ENCODE measurements at regions not wholly inside any gene's neighbourhood (a gene's known extent, or its start where the extent isn't known, plus 50 kb on each side); places are given as distances from the start of the nearest gene placed in this dataset.
A peak's percentile ranks its signal among the peaks of the same experiment; 100 is the strongest.

DNA sequence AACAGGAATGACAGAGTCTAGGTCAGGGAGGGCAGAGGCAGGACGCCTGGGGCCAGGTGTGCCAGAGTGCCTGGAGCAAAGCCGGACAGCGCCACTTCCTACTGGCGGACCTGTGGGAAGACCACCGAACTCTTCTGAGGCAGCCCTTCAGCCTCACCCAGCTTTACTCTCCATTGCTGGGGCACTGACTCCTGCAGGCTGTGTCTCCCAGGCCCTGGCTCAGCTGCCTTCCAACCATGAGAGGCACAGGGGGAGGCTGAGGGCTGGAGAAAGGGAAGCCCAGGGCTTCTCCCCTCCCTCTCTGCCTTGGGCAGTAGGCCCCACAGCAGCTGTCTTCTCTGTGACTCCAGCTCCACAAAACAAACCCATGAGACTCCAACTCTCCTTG is 139.6 kb upstream of the UNC5B start:
- no peak for DNase-seq

DNA sequence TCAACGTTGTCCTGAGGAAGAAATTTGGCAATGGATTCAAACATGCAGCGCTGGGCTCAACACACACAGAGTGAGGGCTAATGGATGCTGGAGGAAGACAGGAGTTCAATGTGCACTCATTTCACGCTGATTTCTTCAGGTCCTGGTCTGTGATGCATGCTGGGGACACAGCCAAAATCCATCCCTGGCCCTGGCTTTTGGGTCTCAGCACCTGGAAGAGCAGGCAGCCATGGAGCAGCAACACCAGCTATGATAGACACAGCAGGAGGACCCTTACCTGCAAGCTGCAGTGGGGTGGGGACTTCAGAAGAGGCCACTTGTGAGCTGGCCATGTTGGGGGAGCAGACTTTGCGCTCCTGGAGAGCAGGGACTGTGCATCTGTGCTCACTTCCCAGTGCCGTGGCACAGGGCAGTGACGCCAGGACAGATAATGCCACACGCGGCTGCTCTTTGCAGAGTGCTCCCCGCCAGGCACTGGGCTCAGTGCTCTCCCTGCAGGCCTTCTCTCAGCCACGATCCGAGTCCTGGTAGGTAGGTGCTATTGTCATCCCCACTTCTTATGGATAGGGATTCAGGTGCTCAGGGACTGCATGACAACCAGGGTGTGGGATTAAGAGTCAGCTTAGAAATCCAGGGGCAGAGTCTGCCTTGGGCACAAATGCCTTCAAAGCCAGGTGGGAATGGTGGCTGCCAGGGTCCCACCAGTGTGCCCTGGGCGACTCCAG is 138.8 kb upstream of the UNC5B start:
- DNase-seq: peak; percentile 16

- DNase-seq: peak; percentile 4
These were observed 138.1 kb upstream of the UNC5B start for GRCh38 chr10:71074176-71074755.

DNA sequence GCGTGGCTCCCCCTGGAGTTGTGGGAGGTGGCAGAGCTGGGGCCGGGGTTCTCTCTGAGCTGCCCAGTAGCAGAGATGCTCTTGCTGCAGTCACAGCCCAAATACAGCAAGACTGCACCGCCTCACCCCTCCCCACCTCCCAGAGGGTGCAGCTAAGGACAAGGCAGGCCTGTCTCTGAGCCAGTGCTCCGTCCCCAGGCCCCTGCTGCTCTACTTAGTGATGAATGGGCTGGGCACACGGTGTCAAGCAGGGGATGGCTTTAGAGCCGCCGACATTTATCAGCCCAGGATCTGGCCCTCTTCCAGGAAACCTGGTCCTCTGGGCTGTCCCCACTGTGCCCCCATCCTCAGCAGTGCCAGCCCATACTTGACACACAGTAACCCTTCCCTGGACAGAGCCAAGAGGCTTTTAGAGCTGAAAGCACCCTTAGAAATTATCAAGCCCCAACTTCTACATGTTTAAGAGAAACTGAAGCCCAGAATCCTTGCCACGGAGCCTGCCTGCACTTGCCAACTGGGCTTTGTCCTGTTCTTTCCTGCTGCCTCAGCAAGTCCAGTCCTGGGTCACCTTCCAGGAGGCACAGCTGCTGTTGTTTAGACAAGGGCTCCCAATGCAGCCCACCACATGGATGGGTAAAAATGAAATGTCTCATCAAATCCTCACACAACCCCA is 137.1 kb upstream of the UNC5B start:
- DNase-seq: peak; percentile 15

DNA sequence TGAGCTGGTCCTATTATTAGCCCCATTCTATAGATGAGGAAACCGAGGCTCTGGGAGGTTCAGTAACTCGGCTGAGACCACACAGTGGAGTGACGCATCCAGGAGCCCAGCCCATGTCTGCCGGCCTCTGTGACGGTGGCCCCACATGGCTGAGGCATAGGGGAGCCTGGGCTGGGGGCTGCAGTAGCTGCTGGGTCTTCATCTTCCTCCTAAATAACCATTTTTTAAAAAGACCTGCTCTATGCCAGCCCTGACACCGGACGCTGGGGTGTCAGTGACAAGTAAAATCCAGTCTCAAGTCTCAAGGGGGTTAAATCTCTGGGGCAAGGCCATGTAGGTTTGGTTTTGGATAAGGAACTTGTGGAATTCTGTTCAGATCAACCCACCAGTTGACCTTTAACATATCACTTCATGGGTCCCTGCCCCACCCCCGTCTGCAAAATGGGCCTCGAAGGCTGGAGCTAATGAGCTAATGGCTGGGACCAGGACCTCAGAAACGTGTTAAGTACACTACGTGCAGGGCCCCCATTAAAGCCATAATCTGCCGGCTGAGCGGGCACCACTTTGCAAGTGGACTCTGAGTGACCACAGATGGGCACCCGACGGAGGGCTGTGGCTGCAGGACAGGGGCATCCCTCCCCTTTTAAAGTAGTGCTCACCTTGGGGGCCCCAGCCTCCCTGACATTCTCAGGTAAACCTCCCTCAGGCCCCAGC is 136.5 kb upstream of the UNC5B start:
- peak; percentile 10 for DNase-seq

DNA sequence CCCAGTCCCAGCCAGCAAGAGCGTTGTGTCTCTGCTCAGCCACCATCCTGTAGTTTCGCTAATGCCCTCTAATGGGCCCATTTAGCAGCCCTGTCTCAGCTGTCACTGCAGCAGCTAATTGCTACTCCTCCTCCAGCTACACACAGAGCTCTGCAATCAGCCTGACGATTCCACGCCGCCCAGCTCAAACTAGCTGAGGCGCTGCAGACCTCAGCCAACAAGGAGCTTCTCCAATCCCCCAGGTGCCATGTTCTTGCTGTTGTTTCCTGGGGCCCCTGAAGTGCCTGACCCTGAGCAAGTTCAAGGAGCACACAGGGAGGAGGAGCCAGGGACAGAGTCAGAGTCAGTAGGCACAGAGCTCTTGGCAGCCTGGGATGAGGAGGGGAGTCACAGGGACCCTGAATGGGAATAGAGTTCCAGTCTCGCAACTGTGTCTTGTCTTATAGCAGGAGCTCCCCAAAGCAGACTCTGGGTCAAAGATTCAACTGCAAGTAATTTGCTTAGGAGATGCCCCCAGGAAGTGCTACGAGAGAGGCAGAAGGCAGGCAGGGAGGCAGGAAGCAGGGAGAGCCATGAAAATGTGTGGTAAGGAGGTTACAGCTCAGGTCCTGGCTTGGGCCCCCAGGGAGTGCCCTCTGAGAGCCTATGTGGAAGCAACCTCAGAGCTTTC is 135.8 kb upstream of the UNC5B start:
- DNase-seq: no peak

- no peak for DNase-seq
These were observed 135.2 kb upstream of the UNC5B start for GRCh38 chr10:71077143-71077581.

- peak; percentile 4 for DNase-seq
These were observed 134.4 kb upstream of the UNC5B start for GRCh38 chr10:71077796-71078453.

GRCh38 chr10:71078454-71079145 is 133.8 kb upstream of the UNC5B start:
- peak; percentile 8 for DNase-seq

GRCh38 chr10:71079761-71080380 is 132.5 kb upstream of the UNC5B start:
- DNase-seq: no peak

DNA sequence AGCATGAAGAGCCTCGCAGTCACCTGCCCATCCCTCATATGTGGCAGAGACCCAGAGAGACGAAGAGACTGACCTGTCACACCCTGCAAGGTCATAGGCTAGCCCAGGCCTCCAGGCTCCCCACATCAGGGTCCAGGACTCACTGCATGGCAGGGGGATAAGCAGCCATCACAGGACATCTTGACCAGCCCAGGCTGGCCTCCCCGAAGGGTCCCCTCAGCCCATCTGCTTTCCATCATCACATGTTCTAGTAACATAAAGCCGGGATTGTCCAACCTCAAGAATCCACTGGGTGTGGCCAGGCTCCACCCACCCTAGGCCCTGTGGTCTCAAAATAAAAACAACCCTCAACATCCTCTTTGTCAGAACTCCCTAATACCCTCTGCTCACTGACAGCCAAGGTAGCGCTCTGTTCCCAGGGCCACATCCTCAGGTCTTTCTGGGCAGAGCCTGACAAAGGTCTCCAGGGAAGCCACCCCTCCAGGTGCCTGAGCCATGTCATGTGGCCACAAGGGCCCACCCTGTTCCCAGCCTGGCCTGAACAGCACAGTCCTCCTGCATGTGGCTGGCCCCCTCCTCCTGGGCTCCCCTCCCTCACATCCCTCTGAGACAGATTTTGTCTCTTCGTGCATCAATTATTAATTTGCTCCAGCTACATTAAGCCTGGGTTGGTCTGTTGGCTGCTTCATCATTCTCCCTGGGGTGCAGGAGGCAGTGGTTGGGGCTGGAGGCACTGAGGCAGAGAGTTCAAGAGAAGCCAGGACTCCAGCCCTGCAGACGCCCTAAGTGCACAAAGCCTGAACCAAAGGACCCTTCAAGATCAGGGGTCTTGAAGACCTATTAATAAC is 131.8 kb upstream of the UNC5B start:
- DNase-seq: peak; percentile 10

- peak; percentile 2 for DNase-seq
These were observed 131.2 kb upstream of the UNC5B start for GRCh38 chr10:71081229-71081560.

DNA sequence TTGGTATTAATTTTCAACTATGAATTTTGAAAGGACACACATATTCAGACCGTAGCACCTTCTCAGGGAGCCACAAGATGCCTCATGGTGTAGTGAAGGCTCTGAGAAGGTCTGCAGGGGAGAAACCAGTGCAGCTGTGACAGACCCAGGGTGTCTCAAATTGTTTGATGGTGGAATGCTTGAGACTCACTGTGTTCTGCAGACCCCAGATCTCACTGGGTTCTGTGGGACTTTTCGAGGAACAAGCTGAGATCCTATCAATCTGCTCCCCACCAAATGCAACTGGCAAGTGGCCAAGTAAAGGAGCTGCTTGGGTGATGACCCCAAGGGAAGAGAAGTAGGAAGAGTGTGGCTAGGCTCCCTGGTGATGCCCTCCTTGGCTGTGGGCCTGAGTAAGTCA is 130.5 kb upstream of the UNC5B start:
- peak; percentile 9 for DNase-seq

- peak; percentile 3 for DNase-seq
These were observed 129.2 kb upstream of the UNC5B start for GRCh38 chr10:71082960-71083715.

GRCh38 chr10:71083716-71083975 is 128.7 kb upstream of the UNC5B start:
- peak; percentile 29 for DNase-seq

GRCh38 chr10:71084061-71084817 is 128.1 kb upstream of the UNC5B start:
- peak; percentile 14 for DNase-seq

GRCh38 chr10:71084818-71085126 is 127.6 kb upstream of the UNC5B start:
- peak; percentile 16 for DNase-seq

- peak; percentile 9 for DNase-seq
These were observed 126.5 kb upstream of the UNC5B start for GRCh38 chr10:71085689-71086438.
